OCI-LY1 (cell line): ENCODE measurements at regions not wholly inside any gene's neighbourhood (a gene's known extent, or its start where the extent isn't known, plus 50 kb on each side); places are given as distances from the start of the nearest gene placed in this dataset.

ENCODE experiments used
- H2AFZ ChIP-seq: fragments of 200-600 bp; sonication (generic), shearing (Covaris generic); 2 replicates; pipeline ENCODE4 v1.6.0; 2014; ENCODE audit warnings: antibody characterized with exemption, mild to moderate bottlenecking, low read length
- H3F3A ChIP-seq: fragments of 200-600 bp; sonication (generic), shearing (Covaris generic); 2 replicates; pipeline ENCODE4 v1.6.0; 2014; ENCODE audit warnings: mild to moderate bottlenecking, antibody characterized with exemption, low read length, moderate library complexity; ENCODE audit not compliant: insufficient read depth
- H3K27ac ChIP-seq: fragments of 200-600 bp; sonication (generic); 2 replicates; pipeline ENCODE4 v1.5.1; 2014; ENCODE audit warnings: low read length, mixed run types, mild to moderate bottlenecking, low read depth; ENCODE audit not compliant: poor library complexity, severe bottlenecking
- H3K27me3 ChIP-seq: fragments of 200-600 bp; sonication (generic); 2 replicates; pipeline ENCODE4 v1.6.0; 2014; ENCODE audit warnings: antibody characterized with exemption, mild to moderate bottlenecking, low read length, moderate library complexity; ENCODE audit not compliant: insufficient read depth
- H3K36me3 ChIP-seq: fragments of 200-600 bp; sonication (generic); 2 replicates; pipeline ENCODE4 v1.6.1; 2014; ENCODE audit warnings: mild to moderate bottlenecking, antibody characterized with exemption, low read length, moderate library complexity, mixed read lengths; ENCODE audit not compliant: insufficient read depth
- H3K4me1 ChIP-seq: fragments of 200-600 bp; sonication (generic); 2 replicates; pipeline ENCODE4 v1.5.1; 2014; ENCODE audit warnings: mild to moderate bottlenecking, low read length, moderate library complexity; ENCODE audit not compliant: insufficient read depth, severe bottlenecking
- H3K4me2 ChIP-seq: fragments of 200-600 bp; sonication (generic), shearing (Covaris generic); 2 replicates; pipeline ENCODE4 v1.6.1; 2014; ENCODE audit warnings: low read length
- H3K4me3 ChIP-seq: fragments of 200-600 bp; sonication (generic); 2 replicates; pipeline ENCODE4 v1.5.1; 2014; ENCODE audit warnings: low read length, low read depth, mild to moderate bottlenecking, mixed read lengths; ENCODE audit not compliant: poor library complexity, severe bottlenecking
- H3K79me2 ChIP-seq: fragments of 200-600 bp; shearing (Covaris generic); 2 replicates; pipeline ENCODE4 v1.6.1; 2016; ENCODE audit warnings: mixed run types, low read length, mixed read lengths; ENCODE audit not compliant: insufficient read depth
- H3K9ac ChIP-seq: fragments of 200-600 bp; sonication (generic), shearing (Covaris generic); 2 replicates; pipeline ENCODE4 v1.6.1; 2014; ENCODE audit warnings: mild to moderate bottlenecking, low read length, mixed read lengths
- H3K9me2 ChIP-seq: fragments of 200-600 bp; sonication (generic), shearing (Covaris generic); 2 replicates; pipeline ENCODE4 v1.6.1; 2014; ENCODE audit warnings: low read depth, mild to moderate bottlenecking, low read length, mixed read lengths
- H3K9me3 ChIP-seq: fragments of 200-600 bp; shearing (Covaris generic); 2 replicates; pipeline ENCODE4 v1.6.1; 2014; ENCODE audit warnings: low read length, mixed read lengths
- H4K20me1 ChIP-seq: fragments of 200-600 bp; sonication (generic), shearing (Covaris generic); 2 replicates; pipeline ENCODE4 v1.6.0; 2016; ENCODE audit warnings: mild to moderate bottlenecking, low read length; ENCODE audit not compliant: insufficient read depth
- EZH2 ChIP-seq: fragments of 200-600 bp; sonication (generic), shearing (Covaris generic); IDR thresholded peaks from 2 replicates; pipeline ENCODE4 v1.8.0; 2017; ENCODE audit warnings: borderline replicate concordance, mixed run types, mild to moderate bottlenecking, antibody characterized with exemption, low read length, moderate library complexity, mixed read lengths
- TF ChIP-seq, protein P1 (sequence below): fragments of 200-600 bp; sonication (generic), shearing (Covaris generic); IDR thresholded peaks from 2 replicates; pipeline ENCODE4 v1.5.1; 2017; ENCODE audit warnings: mild to moderate bottlenecking, antibody characterized with exemption, low read length, moderate library complexity, mixed read lengths

DNA sequence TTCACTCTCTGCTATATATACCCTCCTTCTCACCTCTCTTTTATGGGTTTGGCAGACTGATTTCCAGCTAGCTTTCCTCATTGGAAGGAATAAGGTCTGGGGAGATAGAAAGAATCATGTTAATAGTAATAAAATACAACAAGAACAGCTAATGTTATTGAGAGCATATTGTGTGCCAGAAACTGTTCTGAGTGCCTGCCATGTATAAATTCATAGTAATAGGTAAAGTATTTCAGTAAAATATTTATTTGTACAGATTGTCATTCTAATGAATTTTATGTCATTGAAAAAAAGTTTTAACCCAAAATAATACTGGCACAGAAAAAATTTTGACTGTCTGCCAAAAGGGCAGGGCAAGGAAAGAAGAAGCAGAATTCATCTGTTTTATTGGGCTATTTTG, 834.9 kb upstream of the ZNF608 start:
- no peaks in the 10 kb centered on the region for H3K36me3 ChIP-seq
- H3K4me3 ChIP-seq: no peak overlapping the region
- H3K79me2 ChIP-seq: no peaks in the 10 kb centered on the region
- H3F3A ChIP-seq: no peaks in the 10 kb centered on the region
- no peaks in the 10 kb centered on the region for H4K20me1 ChIP-seq
- H2AFZ ChIP-seq: no peak overlapping the region; the same call in 1 of the 2 replicates
- H3K9me3 ChIP-seq: no peaks in the 10 kb centered on the region
- H3K9me2 ChIP-seq: no peaks in the 10 kb centered on the region
- H3K9ac ChIP-seq: no peak overlapping the region
- no peaks in the 10 kb centered on the region for H3K27me3 ChIP-seq
- H3K4me2 ChIP-seq: no peak overlapping the region
- TF ChIP-seq EZH2: no peak
- TF ChIP-seq, protein P1, sequence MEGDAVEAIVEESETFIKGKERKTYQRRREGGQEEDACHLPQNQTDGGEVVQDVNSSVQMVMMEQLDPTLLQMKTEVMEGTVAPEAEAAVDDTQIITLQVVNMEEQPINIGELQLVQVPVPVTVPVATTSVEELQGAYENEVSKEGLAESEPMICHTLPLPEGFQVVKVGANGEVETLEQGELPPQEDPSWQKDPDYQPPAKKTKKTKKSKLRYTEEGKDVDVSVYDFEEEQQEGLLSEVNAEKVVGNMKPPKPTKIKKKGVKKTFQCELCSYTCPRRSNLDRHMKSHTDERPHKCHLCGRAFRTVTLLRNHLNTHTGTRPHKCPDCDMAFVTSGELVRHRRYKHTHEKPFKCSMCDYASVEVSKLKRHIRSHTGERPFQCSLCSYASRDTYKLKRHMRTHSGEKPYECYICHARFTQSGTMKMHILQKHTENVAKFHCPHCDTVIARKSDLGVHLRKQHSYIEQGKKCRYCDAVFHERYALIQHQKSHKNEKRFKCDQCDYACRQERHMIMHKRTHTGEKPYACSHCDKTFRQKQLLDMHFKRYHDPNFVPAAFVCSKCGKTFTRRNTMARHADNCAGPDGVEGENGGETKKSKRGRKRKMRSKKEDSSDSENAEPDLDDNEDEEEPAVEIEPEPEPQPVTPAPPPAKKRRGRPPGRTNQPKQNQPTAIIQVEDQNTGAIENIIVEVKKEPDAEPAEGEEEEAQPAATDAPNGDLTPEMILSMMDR: no peak
- no peak overlapping the region for H3K27ac ChIP-seq
- H3K4me1 ChIP-seq: peaks cover 15% of the 10 kb centered on the region

DNA sequence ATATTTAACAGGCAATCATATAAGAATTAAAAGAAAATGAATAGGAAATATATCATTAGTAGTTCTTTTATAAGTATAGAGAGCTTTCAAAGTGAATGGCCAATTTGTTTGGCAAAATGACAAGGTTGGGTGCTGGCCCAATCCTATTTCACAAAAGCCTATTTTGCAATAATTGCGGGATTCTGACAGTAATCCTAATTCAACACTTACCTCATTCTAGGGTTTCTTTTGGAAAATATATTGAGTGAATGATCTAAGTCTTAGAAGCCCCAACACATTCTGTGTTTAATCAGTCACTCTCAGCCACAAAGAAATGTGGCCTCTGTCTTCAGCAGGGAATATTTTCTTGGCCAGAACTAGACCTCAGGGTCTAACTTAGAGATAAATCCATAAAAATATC, 835.9 kb upstream of the ZNF608 start:
- no peak overlapping the region for H3K27ac ChIP-seq
- no peak overlapping the region for H2AFZ ChIP-seq
- H3K9ac ChIP-seq: no peak overlapping the region
- TF ChIP-seq, protein P1: no peak
- TF ChIP-seq EZH2: no peak
- no peaks in the 10 kb centered on the region for H3K27me3 ChIP-seq
- H3F3A ChIP-seq: no peaks in the 10 kb centered on the region
- no peak overlapping the region for H3K4me2 ChIP-seq
- no peaks in the 10 kb centered on the region for H3K9me2 ChIP-seq
- no peaks in the 10 kb centered on the region for H3K36me3 ChIP-seq
- H3K79me2 ChIP-seq: no peaks in the 10 kb centered on the region
- H3K9me3 ChIP-seq: no peaks in the 10 kb centered on the region
- H3K4me3 ChIP-seq: no peak overlapping the region
- H4K20me1 ChIP-seq: no peaks in the 10 kb centered on the region
- peaks cover 15% of the 10 kb centered on the region for H3K4me1 ChIP-seq

DNA sequence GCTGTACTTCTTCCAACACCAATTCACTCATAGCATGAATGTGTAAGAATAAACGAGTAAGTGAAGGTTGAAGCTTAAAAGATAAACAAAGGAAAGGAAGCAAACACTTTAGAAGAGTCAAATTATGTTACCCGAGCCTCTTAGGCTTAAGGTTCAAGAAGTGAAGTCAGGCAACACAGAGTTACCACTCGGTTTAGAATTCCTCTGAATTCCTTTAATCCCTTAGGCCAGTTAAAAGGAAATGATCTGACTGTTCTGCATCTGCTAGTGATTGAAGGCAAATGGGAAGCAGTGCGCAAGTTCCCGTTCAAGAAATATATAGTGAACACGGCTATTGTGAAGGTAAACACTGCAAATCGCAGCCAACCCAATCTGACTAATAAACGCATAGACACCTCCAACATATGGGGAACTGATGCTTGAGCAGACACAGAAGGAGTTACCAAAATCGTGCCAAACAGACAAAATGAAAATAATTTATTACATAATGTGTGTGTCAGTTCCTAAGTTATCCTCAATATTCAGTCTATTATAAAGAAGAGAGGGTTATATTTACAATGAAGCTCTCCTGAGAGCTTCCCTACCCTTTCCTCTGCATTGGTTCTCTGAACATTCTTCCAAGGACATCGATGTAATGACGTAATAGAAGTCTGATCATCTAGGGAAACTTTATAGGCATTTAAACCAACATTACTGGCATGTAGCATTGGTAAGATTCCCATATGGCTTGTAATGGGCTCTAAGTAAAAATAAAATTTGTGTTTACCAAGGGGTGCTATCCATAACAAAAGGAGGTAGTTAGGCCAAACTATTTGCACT, 837.1 kb upstream of the ZNF608 start:
- no peaks in the 10 kb centered on the region for H3K9me2 ChIP-seq
- no peaks in the 10 kb centered on the region for H4K20me1 ChIP-seq
- H3K79me2 ChIP-seq: no peaks in the 10 kb centered on the region
- H3K4me2 ChIP-seq: no peak overlapping the region
- peaks cover 15% of the 10 kb centered on the region for H3K4me1 ChIP-seq
- TF ChIP-seq EZH2: no peak
- no peaks in the 10 kb centered on the region for H3K36me3 ChIP-seq
- H2AFZ ChIP-seq: no peak overlapping the region
- no peak overlapping the region for H3K27ac ChIP-seq
- H3K9ac ChIP-seq: no peak overlapping the region
- no peaks in the 10 kb centered on the region for H3K9me3 ChIP-seq
- H3F3A ChIP-seq: no peaks in the 10 kb centered on the region
- H3K4me3 ChIP-seq: no peak overlapping the region
- no peaks in the 10 kb centered on the region for H3K27me3 ChIP-seq

DNA sequence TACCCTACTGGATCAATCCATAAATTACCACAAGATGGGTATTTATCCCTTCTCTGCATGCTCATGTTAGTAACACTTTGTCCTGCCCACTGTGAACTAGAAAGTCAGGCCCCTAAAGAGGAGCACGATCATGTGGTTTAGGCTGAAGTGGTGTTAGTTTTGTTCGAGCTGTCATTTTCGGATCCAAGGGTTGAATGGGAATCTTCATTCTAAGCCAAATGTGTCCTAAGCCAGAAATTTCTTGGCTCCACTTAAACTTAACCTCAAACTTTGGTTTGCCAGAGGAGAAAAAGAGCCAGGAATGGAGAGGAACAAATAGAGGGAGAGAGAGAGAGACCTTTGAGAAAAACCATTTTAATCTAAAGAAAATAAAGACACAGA, 837.7 kb upstream of the ZNF608 start:
- Histone ChIP-seq H3K4me1 (peaks cover 15% of the 10 kb centered on the region), H3K36me3 (no peaks in the 10 kb centered on the region), H4K20me1 (no peaks in the 10 kb centered on the region), H2AFZ (no peak overlapping the region), H3K9ac (no peak overlapping the region), H3K4me2 (no peak overlapping the region), H3K9me2 (no peaks in the 10 kb centered on the region), H3F3A (no peaks in the 10 kb centered on the region), H3K27ac (no peak overlapping the region), H3K4me3 (no peak overlapping the region), H3K9me3 (no peaks in the 10 kb centered on the region), H3K79me2 (no peaks in the 10 kb centered on the region), H3K27me3 (no peaks in the 10 kb centered on the region)
- TF ChIP-seq, protein P1: no peak
- TF ChIP-seq EZH2: no peak
